ENCODE measurements at regions not wholly inside any gene's neighbourhood (a gene's known extent, or its start where the extent isn't known, plus 50 kb on each side); places are given as distances from the start of the nearest gene placed in this dataset.

DNA sequence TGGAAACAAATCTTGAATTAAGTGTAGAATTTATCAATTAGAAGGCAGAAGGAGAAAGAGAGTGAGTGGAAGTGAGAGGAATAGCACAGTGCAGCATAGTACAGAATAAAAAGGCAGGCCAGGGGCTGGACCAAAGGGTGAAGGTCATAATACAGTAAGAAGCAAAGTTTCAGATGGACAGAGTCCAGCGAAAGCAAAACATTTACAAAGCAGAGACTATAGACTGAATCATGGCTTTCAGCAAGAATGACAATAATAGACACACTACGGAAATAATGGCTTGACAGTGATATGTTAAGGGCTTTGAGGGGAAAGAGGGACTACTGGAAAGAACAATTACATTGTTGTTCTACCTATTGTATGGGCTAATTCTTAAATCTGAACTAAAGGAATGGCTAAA is 249.0 kb upstream of the CHD1 start:
- TF ChIP-seq, protein P1, sequence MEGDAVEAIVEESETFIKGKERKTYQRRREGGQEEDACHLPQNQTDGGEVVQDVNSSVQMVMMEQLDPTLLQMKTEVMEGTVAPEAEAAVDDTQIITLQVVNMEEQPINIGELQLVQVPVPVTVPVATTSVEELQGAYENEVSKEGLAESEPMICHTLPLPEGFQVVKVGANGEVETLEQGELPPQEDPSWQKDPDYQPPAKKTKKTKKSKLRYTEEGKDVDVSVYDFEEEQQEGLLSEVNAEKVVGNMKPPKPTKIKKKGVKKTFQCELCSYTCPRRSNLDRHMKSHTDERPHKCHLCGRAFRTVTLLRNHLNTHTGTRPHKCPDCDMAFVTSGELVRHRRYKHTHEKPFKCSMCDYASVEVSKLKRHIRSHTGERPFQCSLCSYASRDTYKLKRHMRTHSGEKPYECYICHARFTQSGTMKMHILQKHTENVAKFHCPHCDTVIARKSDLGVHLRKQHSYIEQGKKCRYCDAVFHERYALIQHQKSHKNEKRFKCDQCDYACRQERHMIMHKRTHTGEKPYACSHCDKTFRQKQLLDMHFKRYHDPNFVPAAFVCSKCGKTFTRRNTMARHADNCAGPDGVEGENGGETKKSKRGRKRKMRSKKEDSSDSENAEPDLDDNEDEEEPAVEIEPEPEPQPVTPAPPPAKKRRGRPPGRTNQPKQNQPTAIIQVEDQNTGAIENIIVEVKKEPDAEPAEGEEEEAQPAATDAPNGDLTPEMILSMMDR (conservative IDR thresholded peaks at IDR 0.05; ENCODE audit: low read length), result no peak
- TF ChIP-seq EZH2phosphoT487 (IDR thresholded peaks at IDR 0.05; ENCODE audit: borderline replicate concordance, low read depth, low read length), result no peak
